ENCODE measurements at regions not wholly inside any gene's neighbourhood (a gene's known extent, or its start where the extent isn't known, plus 50 kb on each side); places are given as distances from the start of the nearest gene placed in this dataset.
"Not testable (repeated sequence)": the region's sequence is repeated elsewhere in the genome, so short reads cannot be mapped to it uniquely, and the experiment has no call there.

GRCh38 chr7:13258386-13258785, 571.0 kb downstream of the ARL4A start:
- H3K4me1 ChIP-seq, result no peaks in the 10 kb centered on the region
- H3K9me3 ChIP-seq, result no peaks in the 10 kb centered on the region
- no peak for TF ChIP-seq CTCF (IDR thresholded peaks at IDR 0.05)
- intact Hi-C loops (cut with DNase I), result no loop called here
- DNase-seq (no peak), ATAC-seq (no peak)
- H3K27ac ChIP-seq, result no peak overlapping the region
- H3K27me3 ChIP-seq, result no peaks in the 10 kb centered on the region
- no peaks in the 10 kb centered on the region for H3K36me3 ChIP-seq
- no peak overlapping the region for H3K4me3 ChIP-seq

GRCh38 chr7:13259930-13260329, 572.5 kb downstream of the ARL4A start:
- DNase-seq, result no peak
- Histone ChIP-seq H3K4me3 (no peak overlapping the region), H3K9me3 (no peaks in the 10 kb centered on the region), H3K27ac (no peak overlapping the region), H3K4me1 (no peaks in the 10 kb centered on the region), H3K27me3 (no peaks in the 10 kb centered on the region), H3K36me3 (no peaks in the 10 kb centered on the region)
- no peak for TF ChIP-seq CTCF (IDR thresholded peaks at IDR 0.05)
- intact Hi-C loops (cut with DNase I), result loop anchor here (10.0 kb wide), 1 partner anchor 615 kb away; no protein-coding TSS in a partner anchor
- no peak for ATAC-seq

GRCh38 chr7:13262929-13263530, 575.6 kb downstream of the ARL4A start:
- Histone ChIP-seq H3K4me1 (no peaks in the 10 kb centered on the region), H3K9me3 (no peaks in the 10 kb centered on the region), H3K36me3 (no peaks in the 10 kb centered on the region), H3K27ac (no peak overlapping the region), H3K4me3 (no peak overlapping the region), H3K27me3 (no peaks in the 10 kb centered on the region)
- ATAC-seq, result peak; percentile 55
- TF ChIP-seq CTCF (IDR thresholded peaks at IDR 0.05), result peak; percentile 57
- intact Hi-C loops (cut with DNase I), result loop anchor here (10.0 kb wide), 1 partner anchor 618 kb away; no protein-coding TSS in a partner anchor
- no peak for DNase-seq

GRCh38 chr7:13265271-13265670, 577.8 kb downstream of the ARL4A start:
- no peak for DNase-seq

GRCh38 chr7:13274205-13274604, 586.8 kb downstream of the ARL4A start:
- DNase-seq; H3K36me3 ChIP-seq; ATAC-seq; H3K27ac ChIP-seq; H3K9me3 ChIP-seq; H3K4me3 ChIP-seq; H3K4me1 ChIP-seq; intact Hi-C loops (cut with DNase I); H3K27me3 ChIP-seq: not testable (repeated sequence)

More at GRCh38 chr7:13265271-13265670, 577.8 kb downstream of the ARL4A start:
- intact Hi-C loops (cut with DNase I), result loop anchor here (10.0 kb wide), 1 partner anchor 620 kb away; no protein-coding TSS in a partner anchor
- Histone ChIP-seq H3K27me3 (no peaks in the 10 kb centered on the region), H3K27ac (no peak overlapping the region), H3K36me3 (no peaks in the 10 kb centered on the region), H3K9me3 (no peaks in the 10 kb centered on the region), H3K4me1 (no peaks in the 10 kb centered on the region), H3K4me3 (no peak overlapping the region)
- no peak for TF ChIP-seq CTCF (IDR thresholded peaks at IDR 0.05)
- ATAC-seq, result no peak

GRCh38 chr7:13276977-13277376, 589.5 kb downstream of the ARL4A start:
- H3K27me3 ChIP-seq, result no peaks in the 10 kb centered on the region
- intact Hi-C loops (cut with DNase I), result no loop called here
- ATAC-seq (no peak), DNase-seq (no peak)
- H3K4me3 ChIP-seq, result no peak overlapping the region
- no peaks in the 10 kb centered on the region for H3K4me1 ChIP-seq
- H3K27ac ChIP-seq, result no peak overlapping the region
- no peaks in the 10 kb centered on the region for H3K36me3 ChIP-seq
- no peak for TF ChIP-seq CTCF (IDR thresholded peaks at IDR 0.05)
- no peaks in the 10 kb centered on the region for H3K9me3 ChIP-seq

Measured in upper lobe of right lung (tissue), 1 donor.